Left hindlimb (tissue), 1 donor: ENCODE measurements at regions not wholly inside any gene's neighbourhood (a gene's known extent, or its start where the extent isn't known, plus 50 kb on each side); places are given as distances from the start of the nearest gene placed in this dataset.
"Not testable (repeated sequence)": the region's sequence is repeated elsewhere in the genome, so short reads cannot be mapped to it uniquely, and the experiment has no call there.

Experiments
- DNase-seq: peaks from one replicate; pipeline ENCODE4 v3.0.0-alpha.2; 2018

GRCh38 chr15:70242951-70243685 lies 145.4 kb upstream of the TLE3 start:
- peak; percentile 40 for DNase-seq

GRCh38 chr15:70241561-70242320 lies 144.0 kb upstream of the TLE3 start:
- DNase-seq: peak; percentile 13

DNA sequence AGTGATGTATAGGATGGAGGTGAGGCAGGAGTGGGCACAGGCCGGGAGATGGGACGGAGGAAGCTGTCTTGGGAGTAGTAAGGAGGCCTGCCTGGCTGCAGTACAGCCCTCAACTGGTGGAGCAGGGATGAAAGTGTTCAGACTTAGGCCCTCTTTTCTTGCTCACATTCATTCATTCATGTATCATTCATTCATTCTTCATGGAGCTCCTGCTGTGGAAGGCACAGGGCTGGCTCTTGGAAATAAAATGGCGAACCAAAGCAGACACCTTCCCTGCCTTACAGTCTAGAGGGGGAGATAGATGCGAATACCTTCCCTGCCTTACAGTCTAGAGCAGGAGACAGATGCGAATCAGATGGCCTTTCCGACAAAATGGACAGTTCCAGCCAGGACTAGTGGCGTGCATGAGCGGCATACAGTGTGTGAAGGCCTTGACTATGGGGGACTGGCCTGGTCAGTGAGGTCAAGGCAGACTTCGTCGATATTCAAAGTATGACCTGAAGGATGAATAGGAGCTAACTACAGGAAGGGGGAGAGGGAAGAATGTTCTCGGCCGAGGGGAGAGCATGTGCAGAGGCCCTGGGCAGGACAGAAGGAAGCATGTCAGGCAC lies 143.2 kb upstream of the TLE3 start:
- peak; percentile 18 for DNase-seq

- DNase-seq: no peak
Observed at GRCh38 chr15:70240082-70240481, 142.4 kb upstream of the TLE3 start.

- DNase-seq: no peak
Observed at GRCh38 chr15:70238917-70239316, 141.2 kb upstream of the TLE3 start.

- no peak for DNase-seq
Observed at GRCh38 chr15:70237626-70238025, 139.9 kb upstream of the TLE3 start.

- peak; percentile 30 for DNase-seq
Observed at GRCh38 chr15:70236341-70237086, 138.8 kb upstream of the TLE3 start.

DNA sequence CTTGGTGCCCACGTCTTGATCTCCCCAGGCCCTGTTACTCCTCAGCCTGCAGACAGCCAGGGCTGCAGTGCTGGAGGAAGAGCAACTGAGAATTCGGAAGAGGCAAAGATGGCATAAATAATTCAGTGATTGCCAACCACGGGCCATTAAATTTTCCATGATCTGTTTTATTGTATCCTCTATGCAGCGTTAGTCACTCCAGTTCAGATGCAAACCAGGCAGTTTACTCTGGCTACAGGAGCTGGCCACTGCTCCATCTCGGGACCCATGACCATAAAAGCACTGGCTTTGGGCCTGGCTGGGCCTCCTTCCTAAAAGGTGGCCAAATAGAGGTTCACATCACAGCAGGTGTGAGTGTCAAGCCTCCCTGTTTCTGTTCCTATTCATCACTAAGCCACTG lies 137.6 kb upstream of the TLE3 start:
- peak; percentile 23 for DNase-seq

- DNase-seq: peak; percentile 40
Observed at GRCh38 chr15:70234256-70234905, 136.7 kb upstream of the TLE3 start.

DNA sequence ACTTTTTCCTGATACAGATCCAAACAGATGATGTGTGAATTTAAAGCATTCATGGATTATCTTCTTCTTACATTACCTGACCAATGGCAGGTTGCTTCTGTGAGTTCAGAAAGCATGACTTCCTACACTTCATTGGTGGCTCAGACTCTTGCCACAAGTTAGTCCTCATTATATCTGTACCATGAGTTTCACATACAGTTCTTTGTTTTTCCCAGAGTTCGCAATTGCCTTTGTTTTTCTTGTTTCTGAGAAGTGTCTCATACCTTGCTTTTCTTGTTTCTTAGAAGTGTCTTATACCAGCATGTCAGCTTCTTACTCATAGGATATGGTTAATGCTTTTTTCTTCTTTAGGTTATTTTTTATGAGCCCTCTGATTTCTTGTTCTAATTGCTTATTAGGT lies 133.8 kb upstream of the TLE3 start:
- DNase-seq: no peak

- DNase-seq: not testable (repeated sequence)
Observed at GRCh38 chr15:70227918-70228317, 130.2 kb upstream of the TLE3 start.

GRCh38 chr15:70227147-70227546 lies 129.4 kb upstream of the TLE3 start:
- no peak for DNase-seq

- DNase-seq: no peak
Observed at GRCh38 chr15:70226337-70226980, 128.7 kb upstream of the TLE3 start.

GRCh38 chr15:70225416-70225815 lies 127.7 kb upstream of the TLE3 start:
- no peak for DNase-seq

DNA sequence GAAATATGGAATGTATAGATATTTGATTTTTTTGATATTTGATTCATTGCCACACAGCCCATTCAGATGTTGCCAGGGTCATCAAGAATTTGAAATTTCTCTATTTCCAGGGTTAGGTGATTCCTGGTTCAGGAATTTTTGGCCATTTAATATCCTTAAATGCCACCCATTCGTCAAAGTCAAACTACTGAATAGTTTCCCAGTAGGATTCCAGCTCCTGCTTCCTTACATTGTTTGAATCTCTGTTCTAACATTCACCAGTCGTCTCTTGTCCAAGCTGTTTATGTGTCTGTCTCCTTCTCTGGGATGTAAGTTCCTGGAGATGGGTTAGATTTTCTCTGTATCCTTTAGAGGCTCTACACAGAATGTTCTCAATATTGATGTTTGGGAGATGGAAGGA lies 124.9 kb upstream of the TLE3 start:
- DNase-seq: no peak

DNA sequence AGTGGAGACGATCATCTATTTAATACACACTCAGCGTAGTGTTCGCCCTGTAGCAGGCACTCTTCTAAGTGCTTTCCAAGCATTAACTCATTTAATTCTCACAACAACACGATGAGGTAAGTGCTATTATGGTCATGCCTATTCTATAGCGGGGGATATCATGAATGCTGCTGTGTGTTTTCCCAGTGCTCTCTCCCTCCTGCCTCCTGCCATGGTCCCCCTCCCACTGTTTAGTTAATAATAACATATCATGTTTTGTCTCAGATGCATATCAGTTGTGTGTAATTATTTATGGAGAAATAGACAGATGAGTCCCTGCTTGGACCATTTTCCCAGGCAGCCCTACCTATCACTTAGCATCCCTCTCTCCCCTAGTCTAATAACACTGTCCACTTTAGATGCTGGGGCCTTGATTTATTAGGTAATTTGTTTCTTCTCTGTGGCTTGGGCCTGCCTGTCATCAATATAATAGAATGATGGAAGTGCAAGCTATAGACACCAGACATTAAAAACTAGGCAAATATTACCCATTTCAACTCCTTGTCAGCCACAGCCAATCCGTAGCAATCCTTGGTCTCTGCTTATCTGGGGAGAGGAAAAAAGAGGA lies 122.9 kb upstream of the TLE3 start:
- no peak for DNase-seq

GRCh38 chr15:70219966-70220365 lies 122.2 kb upstream of the TLE3 start:
- no peak for DNase-seq

DNA sequence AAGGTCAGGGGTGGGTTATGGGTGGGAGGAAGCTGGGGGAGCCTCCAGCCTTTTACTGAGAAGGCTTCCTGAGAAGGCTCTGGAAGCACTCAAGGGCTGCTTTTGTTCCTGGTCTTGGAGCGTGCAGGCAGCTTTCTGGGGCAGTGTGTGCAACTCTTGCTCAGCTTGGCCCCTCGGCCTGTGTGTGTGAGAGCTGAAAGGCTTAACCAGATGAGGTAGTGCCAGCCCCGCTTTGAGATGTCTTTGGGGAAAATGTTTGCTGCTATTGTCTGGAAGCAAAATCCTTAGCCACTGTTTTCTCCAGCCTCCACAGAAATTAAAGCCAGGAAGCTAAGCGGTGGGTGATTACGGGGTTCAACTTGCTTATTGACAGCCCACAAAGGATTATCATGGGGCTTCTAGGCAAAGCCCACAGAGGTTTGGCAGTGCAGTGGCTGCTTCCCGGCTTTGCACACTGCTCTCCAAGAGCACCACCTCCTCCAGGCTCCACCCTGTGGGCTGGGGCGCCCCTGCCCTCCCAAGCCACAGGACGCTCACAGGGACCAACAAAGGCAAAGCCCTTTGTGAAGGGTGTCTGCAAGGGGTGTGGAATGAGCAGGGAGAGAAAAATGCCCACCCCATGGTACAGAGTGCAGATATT lies 121.7 kb upstream of the TLE3 start:
- DNase-seq: peak; percentile 82

DNA sequence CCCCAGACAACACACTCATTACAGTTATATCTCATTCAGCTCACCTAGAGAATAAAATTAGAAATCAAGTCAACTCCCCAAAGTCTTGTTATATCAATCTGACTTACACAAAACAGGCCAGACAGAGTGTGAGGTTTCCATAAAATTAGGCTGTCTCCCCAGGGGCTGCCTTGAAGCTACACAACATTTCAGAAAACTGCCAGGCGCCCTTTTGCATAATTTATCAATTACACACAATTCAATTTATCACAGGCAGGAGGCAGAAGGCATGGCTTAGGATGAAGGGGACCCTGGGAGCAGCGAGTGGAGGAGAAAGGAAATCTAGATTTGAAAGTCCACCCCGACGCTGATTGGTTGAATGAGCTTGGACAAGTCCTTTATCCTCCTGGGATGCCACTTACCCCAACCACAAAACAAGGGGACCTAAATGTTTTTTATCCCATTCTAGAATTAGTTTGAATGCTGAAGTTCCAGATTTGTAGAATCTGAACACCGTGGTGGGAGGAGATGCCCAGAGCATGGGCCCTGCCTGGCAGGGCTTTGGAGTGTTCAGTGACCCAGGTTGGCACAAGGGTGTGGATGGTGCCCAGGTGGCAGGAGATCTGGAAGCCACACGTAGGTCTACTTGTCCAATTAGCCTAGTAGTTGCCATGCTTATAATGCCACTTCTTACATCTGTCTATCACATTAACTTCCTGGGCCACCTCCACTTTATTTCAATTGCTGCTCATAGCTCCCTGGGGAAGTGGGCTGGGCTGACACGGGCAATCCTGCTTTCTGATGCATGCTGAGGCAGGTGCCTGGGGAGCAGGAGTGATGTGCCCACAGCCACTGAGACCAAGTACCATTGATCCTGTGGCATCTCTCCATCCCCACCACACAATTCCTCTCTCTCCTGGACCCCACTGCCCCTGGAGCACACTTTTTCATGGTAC lies 119.8 kb upstream of the TLE3 start:
- no peak for DNase-seq

- no peak for DNase-seq
Observed at GRCh38 chr15:70215951-70216350, 118.2 kb upstream of the TLE3 start.
